Heart right ventricle (tissue), 16 donors: ENCODE measurements at regions not wholly inside any gene's neighbourhood (a gene's known extent, or its start where the extent isn't known, plus 50 kb on each side); places are given as distances from the start of the nearest gene placed in this dataset.
"Not testable (repeated sequence)": the region's sequence is repeated elsewhere in the genome, so short reads cannot be mapped to it uniquely, and the experiment has no call there.

Source experiments
- ATAC-seq, 8 donors: fragments of 200-7000 bp; cut with Tn5 transposase; one replicate each; pipeline ENCODE4 v1.9.1; 2020; ENCODE audit warnings: mild to moderate bottlenecking in 8 of 8, moderate library complexity in 8 of 8, moderate number of reproducible peaks in 1 of 8
- DNase-seq, 2 donors: peaks; one replicate each; pipeline ENCODE4 v3.0.0-alpha.2; 2020
- H3K27ac ChIP-seq, 10 donors: fragments of 200-600 bp; sonication (generic) in 2 of 10; one replicate each; pipeline versions ENCODE4 v1.5.0 to v1.8.0; 2020 to 2022; ENCODE audit warnings: mild to moderate bottlenecking in 3 of 10
- H3K27me3 ChIP-seq, 7 donors: fragments of 200-600 bp; one replicate each; pipeline ENCODE4 v1.8.0; 2021 to 2022; ENCODE audit warnings: mild to moderate bottlenecking in 2 of 7
- H3K36me3 ChIP-seq, 9 donors: fragments of 200-600 bp; sonication (generic) in 1 of 9; one replicate each; pipeline versions ENCODE4 v1.5.0 to v1.8.0; 2020 to 2022; ENCODE audit warnings: mild to moderate bottlenecking in 2 of 9
- H3K4me1 ChIP-seq, 9 donors: fragments of 200-600 bp; sonication (generic) in 1 of 9; one replicate each; pipeline versions ENCODE4 v1.5.0 to v1.8.0; 2020 to 2022; ENCODE audit warnings: mild to moderate bottlenecking in 4 of 9
- H3K4me3 ChIP-seq, 10 donors: fragments of 200-600 bp; sonication (generic) in 2 of 10; one replicate each; pipeline versions ENCODE4 v1.5.0 to v1.8.0; 2020 to 2022; ENCODE audit warnings: mild to moderate bottlenecking in 7 of 10, moderate library complexity in 2 of 10
- H3K9me3 ChIP-seq, 11 donors: fragments of 200-600 bp in 10 of 11; sonication (generic) in 2 of 11; one replicate each; pipeline versions ENCODE4 v1.5.0 to v1.8.0; 2013 to 2022; ENCODE audit warnings: mild to moderate bottlenecking in 2 of 11, control low read depth in 1 of 11, moderate library complexity in 1 of 11
- WGBS, 2 donors: extraction: QIAGEN DNeasy Blood & Tissue Kit; methylation state at CpG; one replicate each; pipeline ENCODE4 v1.1.7; 2013; ENCODE audit warnings: inconsistent platforms in 1 of 2; 5-methylcytosine and 5-hydroxymethylcytosine counted together
- intact Hi-C, 10 donors: fragments of 100-400 bp; cut with DNase I; formaldehyde crosslinking; loops; one replicate each; pipeline versions ENCODE4 v1.11.1 to v1.14.2; 2022
- TF ChIP-seq, protein P1 (sequence below), 9 donors: fragments of 200-600 bp; sonication (generic) in 2 of 9; IDR thresholded peaks; one replicate each; pipeline versions ENCODE4 v1.5.0 to v1.8.0; 2021 to 2022; ENCODE audit warnings: antibody characterized with exemption in 9 of 9, mild to moderate bottlenecking in 5 of 9, moderate library complexity in 1 of 9
- donor health status: Arrhythmogenic right ventricular cardiomyopathy.
- donor health status: ischemic (EF 13 %, LVEDD 7.1; RV severe dilation, severe dysfunction).
- donor health status: healthy with polysubstance abuse.
- donor health status: DM: no; HTN: yes; CAD: no.
- donor health status: DM: no; HTN: no; CAD: no.
- donor health status: ischemic (EF 25% LVEDD 6.9; RV normal size, moderate dysfunction).
- donor health status: ischemic (EF 25% LVEDD 5.7; RV mildly dilated, moderate dysfunction).
- donor health status: healthy.
- donor health status: DM: yes; HTN: yes; CAD: no.
- donor health status: Ischemic cardiomyopathy.
- donor health status: ischemic (EF 35%, LVEDD 5.7; RV mildly dilated, moderate dysfunction).
- donor health status: nonischemic (EF 11% LVEDD 7.7; RV severe dilation, severe dysfunction).
- donor health status: DM: yes; HTN: yes; CAD: no.
- donor health status: PGD.
- donor health status: ischemic (EF 29% LVEDD 5.4; RV normal size, mild dysfunction).
- donor health status: nonischemic (EF 23%, LVEDD 6.1; RV moderate dilation, normal function).

DNA sequence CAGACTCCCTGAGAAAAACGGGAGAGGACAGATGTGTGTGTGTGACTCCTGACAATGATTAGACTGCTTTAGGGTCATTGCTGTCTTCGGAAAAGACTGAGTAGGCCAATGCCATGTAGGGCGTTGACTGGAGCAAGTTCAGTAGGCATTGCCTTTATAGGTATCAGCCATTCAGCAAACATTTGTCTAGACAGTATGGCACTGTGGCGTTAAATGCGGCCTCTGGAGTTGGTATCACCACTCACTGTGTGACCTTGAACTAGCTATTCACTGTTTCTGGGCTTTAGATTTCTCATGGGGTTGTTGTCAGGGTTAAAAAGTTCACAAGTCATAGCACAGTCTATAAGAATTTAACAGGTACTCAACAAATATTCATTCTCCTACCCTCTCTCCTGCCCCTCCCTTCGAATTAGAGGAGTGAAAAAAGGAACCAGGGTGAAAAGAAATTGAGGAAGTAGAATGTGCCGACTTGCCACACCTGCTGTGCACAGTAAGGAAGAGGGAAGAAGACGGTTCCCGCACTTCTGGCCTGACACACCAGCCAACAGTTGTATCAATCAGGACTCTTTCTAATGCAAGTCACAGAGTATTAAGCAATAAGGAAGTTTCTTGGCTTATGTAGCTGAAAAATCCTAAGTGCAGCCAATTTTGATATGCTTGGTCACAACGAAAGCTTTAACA, 83.2 kb upstream of the PLAC8 start:
- Histone ChIP-seq H3K9me3 (peaks cover 0 to 6% (median 0%) of the 10 kb centered on the region in 11 donors), H3K27ac (peak overlapping the region in 1 of 10 donors; percentile 72), H3K36me3 (no peaks in the 10 kb centered on the region), H3K27me3 (no peaks in the 10 kb centered on the region), H3K4me3 (no peak overlapping the region), H3K4me1 (peaks cover 0 to 33% (median 0%) of the 10 kb centered on the region in 9 donors)
- 66 to 70% methylated on average over 10 of the region's 10 CpGs for WGBS, 2 donors
- TF ChIP-seq, protein P1, sequence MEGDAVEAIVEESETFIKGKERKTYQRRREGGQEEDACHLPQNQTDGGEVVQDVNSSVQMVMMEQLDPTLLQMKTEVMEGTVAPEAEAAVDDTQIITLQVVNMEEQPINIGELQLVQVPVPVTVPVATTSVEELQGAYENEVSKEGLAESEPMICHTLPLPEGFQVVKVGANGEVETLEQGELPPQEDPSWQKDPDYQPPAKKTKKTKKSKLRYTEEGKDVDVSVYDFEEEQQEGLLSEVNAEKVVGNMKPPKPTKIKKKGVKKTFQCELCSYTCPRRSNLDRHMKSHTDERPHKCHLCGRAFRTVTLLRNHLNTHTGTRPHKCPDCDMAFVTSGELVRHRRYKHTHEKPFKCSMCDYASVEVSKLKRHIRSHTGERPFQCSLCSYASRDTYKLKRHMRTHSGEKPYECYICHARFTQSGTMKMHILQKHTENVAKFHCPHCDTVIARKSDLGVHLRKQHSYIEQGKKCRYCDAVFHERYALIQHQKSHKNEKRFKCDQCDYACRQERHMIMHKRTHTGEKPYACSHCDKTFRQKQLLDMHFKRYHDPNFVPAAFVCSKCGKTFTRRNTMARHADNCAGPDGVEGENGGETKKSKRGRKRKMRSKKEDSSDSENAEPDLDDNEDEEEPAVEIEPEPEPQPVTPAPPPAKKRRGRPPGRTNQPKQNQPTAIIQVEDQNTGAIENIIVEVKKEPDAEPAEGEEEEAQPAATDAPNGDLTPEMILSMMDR (IDR thresholded peaks at IDR 0.05): no peak
- DNase-seq: no peak
- intact Hi-C loops: no loop called here
- ATAC-seq: peak in 6 of 8 donors; percentile 48 to 74 (median 60)

DNA sequence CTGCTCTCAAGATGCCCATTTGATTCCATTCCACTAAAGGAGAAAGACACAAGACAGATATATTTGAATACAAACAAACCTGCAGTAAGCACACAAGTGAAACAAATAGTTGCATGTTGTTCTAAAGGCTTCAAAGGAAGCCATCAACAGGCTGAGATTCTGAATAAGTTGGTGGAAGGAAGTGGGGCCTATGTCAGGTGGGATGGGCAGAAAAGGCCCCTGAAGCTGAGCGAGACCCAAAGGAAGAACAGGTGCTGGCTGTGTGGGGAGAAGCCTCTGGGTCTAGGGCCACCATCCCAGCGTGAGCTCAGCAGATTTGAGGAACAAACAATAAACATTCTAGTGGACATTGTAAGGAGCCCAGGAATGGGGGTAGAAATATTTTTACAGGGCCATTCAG, 82.4 kb upstream of the PLAC8 start:
- TF ChIP-seq, protein P1 (IDR thresholded peaks at IDR 0.05): no peak
- H3K36me3 ChIP-seq: no peaks in the 10 kb centered on the region
- no peak overlapping the region for H3K4me3 ChIP-seq
- DNase-seq (no peak), ATAC-seq (no peak)
- no peaks in the 10 kb centered on the region for H3K27me3 ChIP-seq
- intact Hi-C loops: no loop called here
- peak overlapping the region in 1 of 10 donors; percentile 34 for H3K27ac ChIP-seq
- H3K4me1 ChIP-seq: peaks cover 0 to 33% (median 0%) of the 10 kb centered on the region in 9 donors
- H3K9me3 ChIP-seq: peaks cover 0 to 6% (median 0%) of the 10 kb centered on the region in 11 donors
- WGBS, 2 donors: 86 to 97% methylated on average over 2 of the region's 2 CpGs

DNA sequence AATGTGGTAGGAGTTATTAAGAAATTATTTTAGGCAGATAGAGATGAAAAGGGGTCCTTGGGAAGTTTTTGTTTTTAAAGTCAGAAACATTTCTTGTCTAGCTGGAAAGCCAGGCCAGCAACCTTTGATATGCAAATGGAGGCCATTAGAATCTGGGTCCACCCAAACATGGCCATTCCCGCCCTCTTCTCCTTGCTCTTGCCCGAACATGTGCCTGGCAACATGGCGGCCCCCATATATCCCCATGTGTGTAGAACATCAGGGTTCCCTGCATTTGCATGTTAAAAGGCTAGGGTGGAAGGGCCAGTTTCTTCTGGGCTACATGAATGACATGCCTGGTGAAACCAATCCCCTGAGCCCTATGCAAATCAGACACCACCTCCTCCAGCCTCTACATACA, 80.7 kb upstream of the PLAC8 start:
- H3K27me3 ChIP-seq: no peaks in the 10 kb centered on the region
- 97 to 98% methylated on average over 3 of the region's 3 CpGs for WGBS, 2 donors
- TF ChIP-seq, protein P1 (IDR thresholded peaks at IDR 0.05): no peak
- H3K27ac ChIP-seq: peak overlapping the region in 1 of 10 donors; percentile 38
- H3K9me3 ChIP-seq: peaks cover 0 to 6% (median 0%) of the 10 kb centered on the region in 11 donors
- H3K4me3 ChIP-seq: no peak overlapping the region
- no peak for DNase-seq
- no peak for ATAC-seq
- H3K4me1 ChIP-seq: peaks cover 0 to 33% (median 0%) of the 10 kb centered on the region in 9 donors
- H3K36me3 ChIP-seq: no peaks in the 10 kb centered on the region
- intact Hi-C loops: no loop called here

DNA sequence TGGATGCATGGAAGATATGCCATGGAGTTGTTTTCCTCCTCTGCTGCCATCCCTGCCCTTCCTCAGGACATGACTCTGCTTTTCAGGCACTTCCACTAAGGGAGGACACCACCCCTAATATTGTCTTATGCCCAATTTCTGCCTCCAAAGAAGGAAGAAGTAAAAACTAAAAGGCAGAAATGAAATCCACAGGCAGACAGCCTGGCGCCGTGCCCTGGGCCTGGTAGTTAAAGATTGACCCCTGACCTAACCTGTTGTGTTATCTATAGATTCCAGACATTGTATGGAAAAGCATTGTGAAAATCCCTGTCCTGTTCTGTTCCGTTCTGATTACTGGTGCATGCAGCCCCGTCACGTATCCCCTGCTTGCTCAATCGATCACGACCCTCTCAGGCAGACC, 80.1 kb upstream of the PLAC8 start:
- H3K9me3 ChIP-seq, intact Hi-C loops, H3K4me3 ChIP-seq, H3K36me3 ChIP-seq, H3K27me3 ChIP-seq: not testable (repeated sequence)
- peaks cover 0 to 33% (median 0%) of the 10 kb centered on the region in 9 donors for H3K4me1 ChIP-seq
- peak in 1 of 8 donors; percentile 29 for ATAC-seq
- 65 to 68% methylated on average over 7 of the region's 7 CpGs for WGBS, 2 donors
- peak in 1 of 2 donors; percentile 21 for DNase-seq
- H3K27ac ChIP-seq: peak overlapping the region in 1 of 10 donors; percentile 38

DNA sequence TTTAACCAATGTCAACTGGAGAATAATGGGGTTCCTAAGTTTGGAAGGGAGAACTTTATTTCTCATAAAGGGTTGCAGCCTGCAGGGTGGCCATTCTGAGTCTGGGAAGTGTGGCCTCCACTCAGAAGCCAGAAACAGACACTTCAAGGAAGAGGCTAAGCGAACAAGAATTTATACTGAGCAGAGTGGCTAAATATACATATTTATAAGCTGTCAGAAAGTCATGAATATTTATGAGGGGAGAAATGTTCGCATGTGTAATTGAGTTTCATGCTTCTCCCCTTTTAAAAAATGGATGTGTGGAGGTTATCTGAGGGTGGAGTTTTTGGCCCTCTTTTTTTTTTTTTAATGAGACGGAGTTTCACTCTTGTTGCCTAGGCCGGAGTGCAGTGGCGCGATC, 78.1 kb upstream of the PLAC8 start:
- Histone ChIP-seq H3K4me1 (peaks cover 0 to 20% (median 0%) of the 10 kb centered on the region in 9 donors), H3K27me3 (no peaks in the 10 kb centered on the region), H3K27ac (no peak overlapping the region), H3K36me3 (no peaks in the 10 kb centered on the region), H3K4me3 (no peak overlapping the region), H3K9me3 (peaks cover 0 to under 1% (median 0%) of the 10 kb centered on the region in 11 donors)
- WGBS, 2 donors: 85 to 95% methylated on average over 6 of the region's 6 CpGs
- intact Hi-C loops: no loop called here
- ATAC-seq (no peak), DNase-seq (no peak)
- TF ChIP-seq, protein P1 (IDR thresholded peaks at IDR 0.05): no peak
